WTC11 (cell line): ENCODE measurements at regions not wholly inside any gene's neighbourhood (a gene's known extent, or its start where the extent isn't known, plus 50 kb on each side); places are given as distances from the start of the nearest gene placed in this dataset.

Source experiments
- ATAC-seq: fragments of 200-7000 bp; cut with Tn5 transposase; 2 replicates; pipeline ENCODE4 v1.10.0; 2021; ENCODE audit warnings: mild to moderate bottlenecking, moderate library complexity
- CTCF ChIA-PET: fragments of 300-600 bp; sonication (Branson Sonifier 250); formaldehyde crosslinking; loops from one replicate; lab custom pipeline; 2021; ENCODE audit warnings: antibody characterized with exemption; lab: Charles Lee
- POLR2A ChIA-PET: fragments of 350-600 bp; sonication (Branson Sonifier 250); formaldehyde crosslinking; loops from one replicate; lab custom pipeline; 2021; ENCODE audit warnings: antibody characterized with exemption; lab: Charles Lee
- DNase-seq: peaks from one replicate; pipeline ENCODE4 v3.0.0; 2021; ENCODE audit warnings: low spot score
- H3K27ac Mint-ChIP-seq: 2 replicates; pipeline ENCODE4 v1.8.0; 2021; ENCODE audit warnings: mixed read lengths
- H3K27me3 Mint-ChIP-seq: 2 replicates; pipeline ENCODE4 v1.8.0; 2021; ENCODE audit warnings: low read depth, mild to moderate bottlenecking, moderate library complexity, mixed read lengths
- H3K36me3 Mint-ChIP-seq: 2 replicates; pipeline ENCODE4 v1.8.0; 2021; ENCODE audit warnings: mixed read lengths
- H3K4me1 Mint-ChIP-seq: 2 replicates; pipeline ENCODE4 v1.8.0; 2022; ENCODE audit warnings: mixed read lengths
- H3K4me3 Mint-ChIP-seq: 2 replicates; pipeline ENCODE4 v1.8.0; 2021; ENCODE audit warnings: mild to moderate bottlenecking, moderate library complexity, mixed read lengths
- H3K9me3 Mint-ChIP-seq: 2 replicates; pipeline ENCODE4 v1.8.0; 2021; ENCODE audit warnings: mixed read lengths
- EMX1 ChIP-seq: fragments of 250-450 bp; sonication (Bioruptor Pico); IDR thresholded peaks from 2 replicates; pipeline ENCODE4 v1.8.0; 2021; ENCODE audit warnings: mild to moderate bottlenecking
- ESRRA ChIP-seq: sonication (generic); formaldehyde crosslinking; IDR thresholded peaks from 2 replicates; pipeline ENCODE4 v1.8.1; 2022; ENCODE audit warnings: mild to moderate bottlenecking, missing genetic modification reagents, borderline replicate concordance
- GABPB1 ChIP-seq: sonication (generic); formaldehyde crosslinking; IDR thresholded peaks from 2 replicates; pipeline ENCODE4 v1.8.1; 2023; ENCODE audit warnings: mild to moderate bottlenecking, missing genetic modification reagents
- GRHL2 ChIP-seq: fragments of 250-450 bp; sonication (Bioruptor Pico); IDR thresholded peaks from 2 replicates; pipeline ENCODE4 v1.8.0; 2022; ENCODE audit warnings: mild to moderate bottlenecking, moderate library complexity; ENCODE audit not compliant: insufficient replicate concordance, severe bottlenecking
- NFATC4 ChIP-seq: fragments of 250-450 bp; sonication (Bioruptor Pico); IDR thresholded peaks from 2 replicates; pipeline ENCODE4 v1.9.0; 2021; ENCODE audit warnings: mild to moderate bottlenecking
- NFYB ChIP-seq: sonication (generic); formaldehyde crosslinking; conservative IDR thresholded peaks from 2 replicates; pipeline ENCODE4 v1.8.0; 2022; ENCODE audit warnings: low read depth, missing genetic modification reagents
- NR2C2 ChIP-seq: sonication (generic); formaldehyde crosslinking; IDR thresholded peaks from 2 replicates; pipeline ENCODE4 v1.8.0; 2022; ENCODE audit warnings: mild to moderate bottlenecking, missing genetic modification reagents
- OVOL2 ChIP-seq: fragments of 250-450 bp; sonication (Bioruptor Pico); IDR thresholded peaks from 2 replicates; pipeline ENCODE4 v1.9.0; 2021; ENCODE audit warnings: mild to moderate bottlenecking, borderline replicate concordance
- SP1 ChIP-seq: sonication (generic); formaldehyde crosslinking; conservative IDR thresholded peaks from 2 replicates; pipeline ENCODE4 v1.8.1; 2022; ENCODE audit warnings: missing genetic modification reagents
- TCF7 ChIP-seq: sonication (generic); formaldehyde crosslinking; IDR thresholded peaks from 2 replicates; pipeline ENCODE4 v1.8.0; 2022; ENCODE audit warnings: mild to moderate bottlenecking, low read depth, missing genetic modification reagents, moderate library complexity
- ZBTB21 ChIP-seq: sonication (generic); formaldehyde crosslinking; IDR thresholded peaks from 2 replicates; pipeline ENCODE4 v1.8.1; 2023; ENCODE audit warnings: mild to moderate bottlenecking, missing genetic modification reagents, borderline replicate concordance
- ZNF232 ChIP-seq: sonication (generic); formaldehyde crosslinking; IDR thresholded peaks from 2 replicates; pipeline ENCODE4 v1.8.0; 2022; ENCODE audit warnings: mild to moderate bottlenecking, missing genetic modification reagents
- ZNF396 ChIP-seq: fragments of 250-450 bp; sonication (Bioruptor Pico); IDR thresholded peaks from 2 replicates; pipeline ENCODE4 v1.8.0; 2021; ENCODE audit warnings: mild to moderate bottlenecking, moderate library complexity, borderline replicate concordance
- ZNF671 ChIP-seq: fragments of 250-450 bp; sonication (Bioruptor Pico); IDR thresholded peaks from 2 replicates; pipeline ENCODE4 v1.8.0; 2021; ENCODE audit warnings: mild to moderate bottlenecking
- TF ChIP-seq, protein P1 (sequence below): sonication (generic); formaldehyde crosslinking; conservative IDR thresholded peaks from 2 replicates; pipeline ENCODE4 v1.8.1; 2022; ENCODE audit warnings: mild to moderate bottlenecking, missing genetic modification reagents
- TF ChIP-seq, protein P2 (sequence below): fragments of 250-450 bp; sonication (Bioruptor Pico); IDR thresholded peaks from 2 replicates; pipeline ENCODE4 v1.9.0; 2021; ENCODE audit warnings: mild to moderate bottlenecking
- TF ChIP-seq, protein P3 (sequence below): fragments of 200-600 bp; IDR thresholded peaks from 2 replicates; pipeline ENCODE4 v1.8.0; 2022; ENCODE audit warnings: antibody characterized with exemption
- TF ChIP-seq, protein P4 (sequence below): sonication (generic); formaldehyde crosslinking; IDR thresholded peaks from 2 replicates; pipeline ENCODE4 v1.8.1; 2023; ENCODE audit warnings: mild to moderate bottlenecking, missing genetic modification reagents
- TF ChIP-seq, protein P5 (sequence below): sonication (generic); formaldehyde crosslinking; IDR thresholded peaks from 2 replicates; pipeline ENCODE4 v1.8.1; 2023; ENCODE audit warnings: mild to moderate bottlenecking, missing genetic modification reagents, moderate library complexity

DNA sequence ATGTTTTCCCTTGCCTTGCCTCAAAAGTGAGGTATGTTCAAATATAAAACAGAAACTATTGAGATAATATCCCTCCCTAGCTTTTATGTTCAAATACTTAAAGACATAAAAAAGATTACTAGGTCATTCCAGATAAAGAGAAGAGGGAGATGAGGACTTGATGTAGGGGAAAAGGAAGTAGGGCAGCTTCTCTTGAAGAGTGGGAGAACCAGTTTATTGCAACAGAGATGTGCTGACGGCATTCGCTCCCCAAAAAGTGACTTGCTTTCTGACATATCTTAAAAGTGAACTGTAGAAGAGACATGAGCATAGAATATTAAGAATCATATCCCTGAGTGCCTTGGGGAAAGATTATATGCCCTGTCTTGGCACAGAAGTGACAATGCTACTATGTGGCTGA, 330.2 kb upstream of the NREP start:
- ChIA-PET POLR2A (no interaction called here), CTCF (no interaction called here)
- no peak overlapping the region for H3K4me3 Mint-ChIP-seq
- no peaks in the 10 kb centered on the region for H3K4me1 Mint-ChIP-seq
- no peak for DNase-seq
- no peak overlapping the region for H3K27ac Mint-ChIP-seq
- TF ChIP-seq, protein P1, sequence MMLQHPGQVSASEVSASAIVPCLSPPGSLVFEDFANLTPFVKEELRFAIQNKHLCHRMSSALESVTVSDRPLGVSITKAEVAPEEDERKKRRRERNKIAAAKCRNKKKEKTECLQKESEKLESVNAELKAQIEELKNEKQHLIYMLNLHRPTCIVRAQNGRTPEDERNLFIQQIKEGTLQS (CRISPR knock-in tag), result no peak
- TF ChIP-seq, protein P2, sequence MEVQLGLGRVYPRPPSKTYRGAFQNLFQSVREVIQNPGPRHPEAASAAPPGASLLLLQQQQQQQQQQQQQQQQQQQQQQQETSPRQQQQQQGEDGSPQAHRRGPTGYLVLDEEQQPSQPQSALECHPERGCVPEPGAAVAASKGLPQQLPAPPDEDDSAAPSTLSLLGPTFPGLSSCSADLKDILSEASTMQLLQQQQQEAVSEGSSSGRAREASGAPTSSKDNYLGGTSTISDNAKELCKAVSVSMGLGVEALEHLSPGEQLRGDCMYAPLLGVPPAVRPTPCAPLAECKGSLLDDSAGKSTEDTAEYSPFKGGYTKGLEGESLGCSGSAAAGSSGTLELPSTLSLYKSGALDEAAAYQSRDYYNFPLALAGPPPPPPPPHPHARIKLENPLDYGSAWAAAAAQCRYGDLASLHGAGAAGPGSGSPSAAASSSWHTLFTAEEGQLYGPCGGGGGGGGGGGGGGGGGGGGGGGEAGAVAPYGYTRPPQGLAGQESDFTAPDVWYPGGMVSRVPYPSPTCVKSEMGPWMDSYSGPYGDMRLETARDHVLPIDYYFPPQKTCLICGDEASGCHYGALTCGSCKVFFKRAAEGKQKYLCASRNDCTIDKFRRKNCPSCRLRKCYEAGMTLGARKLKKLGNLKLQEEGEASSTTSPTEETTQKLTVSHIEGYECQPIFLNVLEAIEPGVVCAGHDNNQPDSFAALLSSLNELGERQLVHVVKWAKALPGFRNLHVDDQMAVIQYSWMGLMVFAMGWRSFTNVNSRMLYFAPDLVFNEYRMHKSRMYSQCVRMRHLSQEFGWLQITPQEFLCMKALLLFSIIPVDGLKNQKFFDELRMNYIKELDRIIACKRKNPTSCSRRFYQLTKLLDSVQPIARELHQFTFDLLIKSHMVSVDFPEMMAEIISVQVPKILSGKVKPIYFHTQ (CRISPR knock-in tag), result no peak
- TF ChIP-seq, protein P3, sequence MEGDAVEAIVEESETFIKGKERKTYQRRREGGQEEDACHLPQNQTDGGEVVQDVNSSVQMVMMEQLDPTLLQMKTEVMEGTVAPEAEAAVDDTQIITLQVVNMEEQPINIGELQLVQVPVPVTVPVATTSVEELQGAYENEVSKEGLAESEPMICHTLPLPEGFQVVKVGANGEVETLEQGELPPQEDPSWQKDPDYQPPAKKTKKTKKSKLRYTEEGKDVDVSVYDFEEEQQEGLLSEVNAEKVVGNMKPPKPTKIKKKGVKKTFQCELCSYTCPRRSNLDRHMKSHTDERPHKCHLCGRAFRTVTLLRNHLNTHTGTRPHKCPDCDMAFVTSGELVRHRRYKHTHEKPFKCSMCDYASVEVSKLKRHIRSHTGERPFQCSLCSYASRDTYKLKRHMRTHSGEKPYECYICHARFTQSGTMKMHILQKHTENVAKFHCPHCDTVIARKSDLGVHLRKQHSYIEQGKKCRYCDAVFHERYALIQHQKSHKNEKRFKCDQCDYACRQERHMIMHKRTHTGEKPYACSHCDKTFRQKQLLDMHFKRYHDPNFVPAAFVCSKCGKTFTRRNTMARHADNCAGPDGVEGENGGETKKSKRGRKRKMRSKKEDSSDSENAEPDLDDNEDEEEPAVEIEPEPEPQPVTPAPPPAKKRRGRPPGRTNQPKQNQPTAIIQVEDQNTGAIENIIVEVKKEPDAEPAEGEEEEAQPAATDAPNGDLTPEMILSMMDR, result no peak
- TF ChIP-seq GABPB1 (CRISPR knock-in tag), result no peak
- no peak for TF ChIP-seq ZNF671
- TF ChIP-seq EMX1 (CRISPR knock-in tag), result no peak
- TF ChIP-seq, protein P4, sequence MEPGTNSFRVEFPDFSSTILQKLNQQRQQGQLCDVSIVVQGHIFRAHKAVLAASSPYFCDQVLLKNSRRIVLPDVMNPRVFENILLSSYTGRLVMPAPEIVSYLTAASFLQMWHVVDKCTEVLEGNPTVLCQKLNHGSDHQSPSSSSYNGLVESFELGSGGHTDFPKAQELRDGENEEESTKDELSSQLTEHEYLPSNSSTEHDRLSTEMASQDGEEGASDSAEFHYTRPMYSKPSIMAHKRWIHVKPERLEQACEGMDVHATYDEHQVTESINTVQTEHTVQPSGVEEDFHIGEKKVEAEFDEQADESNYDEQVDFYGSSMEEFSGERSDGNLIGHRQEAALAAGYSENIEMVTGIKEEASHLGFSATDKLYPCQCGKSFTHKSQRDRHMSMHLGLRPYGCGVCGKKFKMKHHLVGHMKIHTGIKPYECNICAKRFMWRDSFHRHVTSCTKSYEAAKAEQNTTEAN (CRISPR knock-in tag), result no peak
- no peak for TF ChIP-seq NFYB (CRISPR knock-in tag)
- TF ChIP-seq, protein P5, sequence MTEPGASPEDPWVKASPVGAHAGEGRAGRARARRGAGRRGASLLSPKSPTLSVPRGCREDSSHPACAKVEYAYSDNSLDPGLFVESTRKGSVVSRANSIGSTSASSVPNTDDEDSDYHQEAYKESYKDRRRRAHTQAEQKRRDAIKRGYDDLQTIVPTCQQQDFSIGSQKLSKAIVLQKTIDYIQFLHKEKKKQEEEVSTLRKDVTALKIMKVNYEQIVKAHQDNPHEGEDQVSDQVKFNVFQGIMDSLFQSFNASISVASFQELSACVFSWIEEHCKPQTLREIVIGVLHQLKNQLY (CRISPR knock-in tag), result no peak
- no peaks in the 10 kb centered on the region for H3K36me3 Mint-ChIP-seq
- H3K9me3 Mint-ChIP-seq, result no peaks in the 10 kb centered on the region
- no peak for ATAC-seq
- H3K27me3 Mint-ChIP-seq, result no peaks in the 10 kb centered on the region

DNA sequence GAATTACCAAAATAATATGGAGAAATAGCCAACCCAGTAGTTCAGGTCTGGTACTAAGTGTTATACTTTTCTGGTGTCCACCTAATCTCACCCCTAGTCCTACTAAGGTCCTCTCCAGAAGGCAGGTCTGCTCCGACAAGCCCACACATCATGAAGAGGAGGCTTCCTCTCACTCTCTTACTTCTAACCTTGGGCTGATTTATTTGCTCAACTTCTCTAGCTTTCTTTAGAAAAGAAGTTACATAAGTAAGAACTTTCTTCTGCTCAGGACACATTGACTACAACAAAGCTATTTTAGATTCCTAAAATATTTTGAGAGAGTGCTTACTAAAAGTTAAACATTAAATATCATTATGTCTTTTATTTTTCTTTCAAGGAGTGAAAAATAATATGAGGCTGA, 329.7 kb upstream of the NREP start:
- CTCF ChIA-PET, result no interaction called here
- Mint-ChIP-seq H3K4me3 (no peak overlapping the region), H3K9me3 (no peaks in the 10 kb centered on the region), H3K27me3 (no peaks in the 10 kb centered on the region), H3K4me1 (no peaks in the 10 kb centered on the region), H3K27ac (no peak overlapping the region)
- POLR2A ChIA-PET, result no interaction called here
- DNase-seq, result no peak
- TF ChIP-seq, protein P5 (CRISPR knock-in tag), result no peak
- TF ChIP-seq GRHL2 (no peak), ESRRA (CRISPR knock-in tag) (no peak), TCF7 (no peak), ZNF232 (CRISPR knock-in tag) (no peak), OVOL2 (CRISPR knock-in tag) (no peak), ZBTB21 (CRISPR knock-in tag) (no peak), NR2C2 (CRISPR knock-in tag) (no peak), SP1 (no peak), NFATC4 (CRISPR knock-in tag) (no peak), ZNF396 (CRISPR knock-in tag) (no peak)
- TF ChIP-seq, all 79 proteins: peak for 0
- no peaks in the 10 kb centered on the region for H3K36me3 Mint-ChIP-seq
- no peak for ATAC-seq
